SK-N-SH (cell line): ENCODE measurements at regions not wholly inside any gene's neighbourhood (a gene's known extent, or its start where the extent isn't known, plus 50 kb on each side); places are given as distances from the start of the nearest gene placed in this dataset.

Experiments
- EP300 ChIP-seq, 2 experiments: IDR thresholded peaks; 2 replicates each; pipeline versions ENCODE4 v1.4.0 to v1.6.1; 2012; ENCODE audit warnings: borderline replicate concordance in 1 of 2, low read depth in 1 of 2, low read length in 1 of 2
- GABPA ChIP-seq: IDR thresholded peaks from 2 replicates; pipeline ENCODE4 v1.4.0; 2012; ENCODE audit warnings: low read depth, mild to moderate bottlenecking
- POLR2AphosphoS5 ChIP-seq: IDR thresholded peaks from 2 replicates; pipeline ENCODE4 v1.6.1; 2012; ENCODE audit warnings: low read depth, low read length
- TAF1 ChIP-seq: IDR thresholded peaks from 2 replicates; pipeline ENCODE4 v1.6.1; 2012; ENCODE audit warnings: low read depth, mild to moderate bottlenecking, low read length, moderate library complexity, borderline replicate concordance

- TF ChIP-seq TAF1: no peak
- no peak for TF ChIP-seq EP300 (IDR thresholded peaks at IDR 0.05; ENCODE audit: borderline replicate concordance in 1 of 2, low read depth in 1 of 2, low read length in 1 of 2)
- no peak for TF ChIP-seq GABPA
- no peak for TF ChIP-seq POLR2AphosphoS5
Measured at GRCh38 chr9:12448246-12448645, 244.9 kb upstream of the TYRP1 start.
